T-helper 1 cell (primary cell): ENCODE measurements at regions not wholly inside any gene's neighbourhood (a gene's known extent, or its start where the extent isn't known, plus 50 kb on each side); places are given as distances from the start of the nearest gene placed in this dataset.
"Not testable (repeated sequence)": the region's sequence is repeated elsewhere in the genome, so short reads cannot be mapped to it uniquely, and the experiment has no call there.

Experiments
- DNase-seq, 5 donors: peaks; one replicate each; pipeline ENCODE4 v3.0.0-alpha.2; 2012 to 2020

DNA sequence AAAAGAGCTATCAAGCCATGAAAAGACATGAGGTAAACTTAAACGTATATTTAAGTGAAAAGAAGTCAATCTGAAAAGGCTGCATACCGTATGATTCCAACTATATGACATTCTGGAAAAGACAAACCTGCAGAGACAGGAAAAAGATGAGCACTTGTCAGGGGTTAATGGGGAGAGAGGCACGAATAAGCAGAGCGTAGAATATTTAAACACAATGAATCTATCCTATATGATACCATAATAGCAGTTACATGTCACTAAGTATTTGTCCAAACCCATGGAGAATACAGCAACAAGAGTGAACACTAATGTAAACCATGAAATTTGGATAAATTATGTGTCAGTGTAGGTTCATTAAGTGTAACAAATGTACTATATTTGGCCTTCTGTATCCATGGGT lies 560.3 kb upstream of the ANO3 start:
- no peak for DNase-seq

DNA sequence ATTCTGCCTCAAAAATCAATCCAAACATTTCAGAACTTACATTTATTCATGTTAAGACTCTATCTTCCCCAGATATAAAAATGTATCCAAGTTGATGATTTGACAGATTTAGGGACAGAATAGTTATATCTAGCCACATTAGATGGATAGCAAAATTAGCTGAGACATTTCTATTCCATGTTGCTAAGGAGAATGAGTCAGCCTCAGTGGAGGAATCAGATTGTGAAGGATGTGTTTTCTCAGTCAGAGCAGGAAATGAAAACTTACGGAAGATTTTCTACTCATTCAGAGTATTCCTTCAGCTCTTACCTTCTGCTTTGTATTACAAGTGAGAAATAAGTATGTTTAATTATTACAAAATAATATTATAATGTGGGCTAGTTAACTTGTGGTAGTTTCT lies 556.3 kb upstream of the ANO3 start:
- no peak for DNase-seq

GRCh38 chr11:25776238-25776637 lies 555.7 kb upstream of the ANO3 start:
- DNase-seq: no peak

GRCh38 chr11:25777343-25777742 lies 554.6 kb upstream of the ANO3 start:
- DNase-seq: no peak

GRCh38 chr11:25779033-25779432 lies 552.9 kb upstream of the ANO3 start:
- no peak for DNase-seq

DNA sequence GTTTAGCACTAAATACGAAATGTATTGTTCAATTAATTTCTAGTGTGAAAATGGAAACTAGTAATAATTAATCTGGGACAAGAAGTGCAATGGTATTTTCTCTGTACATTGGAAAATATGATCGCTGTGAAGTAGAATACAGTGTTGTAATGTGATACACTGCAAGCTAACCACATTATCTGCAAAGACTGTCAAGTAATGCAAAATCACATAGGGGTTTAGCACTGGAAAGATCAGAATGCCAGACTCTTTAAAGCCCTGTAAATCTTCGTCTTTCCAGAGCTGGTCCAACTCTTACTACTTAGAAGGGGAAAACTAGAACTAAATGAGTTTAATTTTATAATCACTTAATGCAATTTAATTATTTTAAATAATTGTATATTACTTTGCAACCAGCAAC lies 544.5 kb upstream of the ANO3 start:
- no peak for DNase-seq

- no peak for DNase-seq
Measured at GRCh38 chr11:25790396-25790795, 541.5 kb upstream of the ANO3 start.

DNA sequence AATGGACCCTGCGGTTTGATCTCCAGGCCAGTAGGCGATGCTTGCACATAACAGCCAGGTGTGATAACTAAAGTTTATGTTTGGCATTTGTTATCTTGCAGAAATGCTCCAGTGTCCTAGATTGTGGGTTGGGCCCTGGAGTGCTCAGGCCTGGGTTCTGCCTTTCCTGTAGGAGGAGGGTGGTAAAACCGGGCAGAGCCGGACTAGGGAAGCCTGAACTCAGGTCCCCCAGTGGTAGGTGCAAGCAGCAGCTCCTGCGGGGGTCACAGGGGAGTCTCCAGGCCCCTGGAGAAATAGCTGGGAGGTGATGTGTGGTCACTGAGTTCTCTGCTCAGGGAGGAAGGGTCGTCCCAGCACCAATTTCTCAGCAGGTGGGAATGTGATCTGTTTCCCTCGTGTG lies 538.3 kb upstream of the ANO3 start:
- DNase-seq: no peak

- DNase-seq: no peak
Measured at GRCh38 chr11:25794804-25795203, 537.1 kb upstream of the ANO3 start.

- no peak for DNase-seq
Measured at GRCh38 chr11:25816411-25816810, 515.5 kb upstream of the ANO3 start.

- no peak for DNase-seq
Measured at GRCh38 chr11:25824688-25825087, 507.2 kb upstream of the ANO3 start.

DNA sequence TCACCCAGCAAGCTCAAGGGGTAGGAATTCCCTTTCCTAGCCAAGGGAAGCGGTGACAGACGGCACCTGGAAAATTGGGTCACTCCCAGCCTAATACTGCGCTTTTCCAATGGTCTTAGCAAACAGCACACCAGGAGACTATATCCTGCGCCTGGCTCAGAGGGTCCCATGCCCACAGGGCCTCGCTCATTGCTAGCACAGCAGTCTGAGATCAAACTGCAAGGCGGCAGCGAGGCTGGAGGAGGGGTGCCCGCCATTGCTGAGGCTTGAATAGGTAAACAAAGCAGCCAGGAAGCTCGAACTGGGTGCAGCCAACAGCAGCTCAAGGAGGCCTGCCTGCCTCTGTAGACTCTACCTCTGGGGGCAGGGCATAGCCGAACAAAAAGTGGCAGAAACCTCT lies 500.4 kb upstream of the ANO3 start:
- DNase-seq: not testable (repeated sequence)

DNA sequence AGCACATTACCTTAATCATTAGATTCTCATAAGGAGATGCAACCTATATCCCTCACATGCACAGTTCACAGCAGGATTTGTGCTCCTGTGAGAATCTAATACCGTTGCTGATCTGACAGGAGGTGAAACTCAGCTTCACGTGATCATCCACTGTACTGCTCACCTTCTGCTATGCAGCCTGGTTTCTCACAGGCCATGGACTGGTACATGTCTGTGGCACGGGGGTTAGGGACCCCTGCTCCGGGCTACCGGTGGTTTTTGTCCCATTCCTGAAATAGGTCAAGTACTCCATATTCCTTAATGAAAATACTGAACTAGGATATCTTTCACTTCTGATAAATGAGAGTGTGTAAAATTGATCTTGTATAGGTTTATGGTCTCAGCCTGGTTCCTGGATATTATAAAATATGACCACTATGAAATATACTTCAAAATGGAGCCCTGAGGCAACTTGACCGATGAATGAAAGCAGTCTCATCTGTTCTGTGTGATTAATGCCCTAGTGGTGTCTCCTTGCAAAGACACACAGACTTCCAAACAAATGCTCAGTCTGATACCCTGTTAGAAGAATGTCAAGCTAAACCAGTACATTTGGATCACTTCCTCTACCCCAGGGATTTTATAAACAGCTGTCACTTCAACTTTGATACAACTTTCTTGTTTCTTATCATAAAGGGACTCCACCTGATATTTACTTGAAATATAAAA lies 492.9 kb upstream of the ANO3 start:
- DNase-seq: no peak

GRCh38 chr11:25844811-25845210 lies 487.1 kb upstream of the ANO3 start:
- DNase-seq: no peak

- no peak for DNase-seq
Measured at GRCh38 chr11:25855916-25856315, 476.0 kb upstream of the ANO3 start.

GRCh38 chr11:25859776-25860175 lies 472.2 kb upstream of the ANO3 start:
- DNase-seq: no peak

DNA sequence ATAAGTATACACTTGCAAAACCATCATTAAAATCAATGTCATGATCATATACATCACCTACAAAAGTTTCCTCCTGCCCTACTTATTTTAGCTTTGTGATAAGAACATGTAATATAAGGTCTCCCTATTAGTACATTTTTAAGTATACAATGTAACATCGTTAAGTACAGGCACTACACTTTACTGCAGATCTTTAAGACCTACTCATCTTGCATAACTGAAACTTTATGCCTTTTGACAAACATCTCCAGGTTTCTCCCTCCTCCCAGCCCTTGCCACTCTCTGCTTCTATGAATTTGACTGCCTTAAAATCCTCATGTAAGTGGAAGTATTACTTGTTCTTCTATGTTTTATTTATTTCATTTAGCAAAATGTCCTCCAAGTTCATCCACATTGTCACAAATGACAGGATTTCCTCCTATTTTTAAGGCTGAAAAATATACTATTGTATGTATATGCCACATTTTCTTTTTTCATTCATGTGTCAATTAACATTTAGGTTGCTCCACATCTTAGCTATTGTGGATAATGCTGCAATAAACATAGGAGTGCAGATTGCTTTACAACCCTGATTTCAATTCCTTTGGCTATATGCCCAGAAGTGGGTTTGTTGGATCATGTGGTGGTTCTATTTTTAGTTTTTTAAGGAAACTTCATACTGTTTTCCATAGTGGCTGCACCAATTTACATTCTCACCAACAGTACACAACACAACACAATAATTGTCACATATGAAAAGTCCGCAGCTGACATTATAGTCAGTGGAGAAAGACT lies 471.1 kb upstream of the ANO3 start:
- no peak for DNase-seq

DNA sequence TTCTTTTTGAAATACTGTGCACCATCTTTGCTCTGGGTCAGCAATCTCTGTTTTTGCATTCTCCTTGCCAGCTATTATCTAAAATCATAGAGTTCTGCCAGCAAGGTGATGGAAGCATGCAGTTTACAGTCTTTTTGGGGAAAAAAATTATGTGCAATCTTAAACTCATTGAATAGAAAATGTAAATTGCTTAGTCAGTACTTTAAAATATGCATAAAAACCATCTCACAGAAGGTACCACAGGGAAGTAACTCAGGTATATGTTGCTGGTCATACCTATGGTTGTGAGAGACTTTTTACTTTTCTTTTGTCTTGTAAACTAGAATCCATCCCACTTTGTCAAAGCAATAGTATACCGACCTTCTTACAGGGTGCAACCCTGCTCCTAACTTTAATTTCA lies 469.8 kb upstream of the ANO3 start:
- DNase-seq: no peak

DNA sequence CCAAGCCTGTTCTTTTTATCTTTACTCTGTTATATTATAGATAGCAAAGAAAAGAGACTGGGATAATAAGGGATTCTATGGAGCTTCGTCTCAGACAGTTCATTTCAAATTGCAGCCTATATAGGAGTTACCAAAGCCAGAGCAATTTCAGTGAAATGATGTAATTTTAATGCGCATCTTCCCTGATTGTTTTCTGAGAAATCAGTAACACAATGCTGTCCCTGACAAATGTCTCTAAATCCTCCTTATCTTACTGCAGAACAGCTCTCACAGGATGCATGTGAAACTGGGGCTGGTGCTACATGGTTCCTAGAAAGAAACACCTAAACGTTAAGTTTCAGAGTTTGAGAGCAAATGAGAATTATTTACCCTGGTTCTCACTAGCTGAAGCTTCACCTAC lies 467.9 kb upstream of the ANO3 start:
- DNase-seq: no peak

GRCh38 chr11:25876456-25876965 lies 455.4 kb upstream of the ANO3 start:
- no peak for DNase-seq

GRCh38 chr11:25886036-25886435 lies 445.9 kb upstream of the ANO3 start:
- no peak for DNase-seq

DNA sequence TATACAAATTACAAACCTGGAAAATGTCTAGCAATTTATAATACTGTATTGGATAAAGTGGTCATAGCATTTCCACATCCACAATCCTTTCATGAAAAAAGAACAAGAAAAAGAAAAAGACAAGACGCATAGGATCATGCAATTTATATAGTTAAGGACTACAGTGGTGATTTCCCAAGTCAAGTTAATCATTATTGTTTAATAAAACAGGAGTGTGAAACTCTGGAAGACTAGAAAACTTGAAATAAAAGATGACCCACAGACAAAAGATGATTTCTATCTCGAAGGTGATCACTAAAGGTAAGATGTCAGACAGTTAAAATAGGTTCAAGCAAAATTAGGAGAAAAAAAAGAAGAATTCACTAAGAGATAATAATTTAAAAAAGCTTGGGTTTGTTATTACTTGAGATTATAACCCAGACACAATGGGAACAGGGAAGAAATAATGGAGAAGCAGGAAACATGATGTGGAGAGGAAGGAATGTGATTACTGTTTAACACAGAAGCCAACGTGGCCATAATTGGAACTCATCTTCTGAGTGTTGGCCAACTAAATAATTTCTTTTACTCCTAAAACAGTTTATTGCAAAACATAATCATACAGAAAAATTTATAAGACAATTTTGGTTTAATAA lies 441.2 kb upstream of the ANO3 start:
- no peak for DNase-seq

- no peak for DNase-seq
Measured at GRCh38 chr11:25891960-25892359, 440.0 kb upstream of the ANO3 start.

DNA sequence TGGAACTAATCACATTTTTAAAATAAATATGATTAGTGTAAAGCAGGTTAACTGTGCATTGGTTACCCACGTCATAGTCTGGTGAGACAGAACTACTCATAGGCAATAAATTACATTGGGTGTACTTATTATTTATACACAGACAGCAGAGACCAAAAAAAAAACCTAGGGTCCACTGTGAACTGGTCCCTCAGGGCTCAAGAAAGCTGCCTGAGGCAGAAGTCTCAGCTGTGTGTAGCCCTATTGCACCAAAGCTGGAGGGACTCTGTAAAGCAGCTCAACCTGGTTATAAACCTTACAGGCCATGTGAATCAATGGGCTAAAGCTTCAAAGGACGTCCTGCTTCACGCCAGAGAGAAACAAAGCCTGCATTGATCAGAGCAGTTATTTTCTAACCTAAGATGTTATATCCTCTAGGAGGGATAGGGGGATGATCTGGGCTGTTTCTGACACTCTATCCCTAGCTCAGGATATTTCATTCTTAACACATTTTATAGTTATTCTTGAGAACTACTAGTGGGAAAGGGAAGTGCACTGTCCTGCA lies 432.2 kb upstream of the ANO3 start:
- DNase-seq: no peak
